Right lobe of liver (tissue), 4 donors: ENCODE measurements at regions not wholly inside any gene's neighbourhood (a gene's known extent, or its start where the extent isn't known, plus 50 kb on each side); places are given as distances from the start of the nearest gene placed in this dataset.

Source experiments
- CTCF ChIP-seq, 4 donors: fragments of 200-600 bp in 3 of 4; fragments of 450-650 bp in 1 of 4; IDR thresholded peaks; one replicate each; pipeline versions ENCODE4 v1.5.1 to v1.8.0; 2016 to 2022; ENCODE audit warnings: antibody characterized with exemption in 4 of 4, mild to moderate bottlenecking in 2 of 4
- POLR2A ChIP-seq: fragments of 450-650 bp; IDR thresholded peaks from one replicate; pipeline ENCODE4 v1.6.1; 2017; ENCODE audit warnings: antibody characterized with exemption, mild to moderate bottlenecking
- donor health status: DM: no; HTN: no; CAD: no.
- donor health status: DM: no; HTN: no; CAD: no.
- donor health status: DM: no; HTN: yes; CAD: no.

GRCh38 chr2:166758956-166759355 is 129.3 kb upstream of the XIRP2 start:
- TF ChIP-seq POLR2A, result no peak
- no peak for TF ChIP-seq CTCF (IDR thresholded peaks at IDR 0.05)
